Panc1 (cell line): ENCODE measurements at regions not wholly inside any gene's neighbourhood (a gene's known extent, or its start where the extent isn't known, plus 50 kb on each side); places are given as distances from the start of the nearest gene placed in this dataset.

ENCODE experiments used
- ATAC-seq: fragments of 200-7000 bp; cut with Tn5 transposase; 2 replicates; pipeline ENCODE4 v1.9.1; 2020; ENCODE audit warnings: mild to moderate bottlenecking, moderate library complexity
- BruUV-seq: library from RNA; stranded (reverse); fragments of 400-500 nt; replicated peaks from 2 replicates; lab custom pipeline; 2021; lab: Mats Ljungman, UMichigan
- CTCF ChIA-PET: fragments of 300-600 bp; sonication (Branson Sonifier 250); formaldehyde crosslinking; loops from one replicate; lab custom pipeline; 2022; ENCODE audit warnings: antibody characterized with exemption; lab: Charles Lee
- POLR2A ChIA-PET: fragments of 300-600 bp; sonication (Branson Sonifier 250); formaldehyde crosslinking; loops from one replicate; lab custom pipeline; 2022; ENCODE audit warnings: antibody characterized with exemption; lab: Charles Lee
- DNase-seq: peaks from one replicate; pipeline ENCODE4 v3.0.0-alpha.2; 2010; ENCODE audit warnings: low read depth, low spot score
- H3K27ac ChIP-seq: 2 replicates; pipeline ENCODE4 v1.5.1; 2011; ENCODE audit warnings: mild to moderate bottlenecking, low read length, inconsistent platforms
- H3K27me3 ChIP-seq: fragments of 200-500 bp; sonication (Bioruptor generic); 2 replicates; pipeline ENCODE4 v1.6.0; 2014; ENCODE audit warnings: low read length, inconsistent platforms; ENCODE audit not compliant: control insufficient read depth, insufficient read depth
- H3K36me3 ChIP-seq: fragments of 200-500 bp; sonication (Bioruptor generic); 2 replicates; pipeline ENCODE4 v1.5.1; 2014; ENCODE audit warnings: inconsistent platforms, mild to moderate bottlenecking, low read length, moderate library complexity; ENCODE audit not compliant: control insufficient read depth, insufficient read depth
- H3K4me1 ChIP-seq: 2 replicates; pipeline ENCODE4 v1.5.1; 2011; ENCODE audit warnings: inconsistent platforms, mild to moderate bottlenecking, low read length, moderate library complexity; ENCODE audit not compliant: control insufficient read depth, insufficient read depth
- H3K4me3 ChIP-seq, 2 experiments: 2 replicates each; pipeline ENCODE4 v1.5.1; 2011 to 2012; ENCODE audit warnings: low read depth in 2 of 2, low read length in 2 of 2, mild to moderate bottlenecking in 2 of 2, inconsistent platforms in 1 of 2, moderate library complexity in 1 of 2
- H3K9me3 ChIP-seq: fragments of 200-500 bp; sonication (Bioruptor generic); 2 replicates; pipeline ENCODE4 v1.5.1; 2014; ENCODE audit warnings: low read depth, mild to moderate bottlenecking, inconsistent platforms, low read length, moderate library complexity; ENCODE audit not compliant: control insufficient read depth, insufficient read depth
- POLR2AphosphoS5 ChIP-seq: IDR thresholded peaks from 2 replicates; pipeline ENCODE4 v1.6.1; 2012; ENCODE audit warnings: mild to moderate bottlenecking, low read depth, low read length, moderate library complexity
- SIN3A ChIP-seq: IDR thresholded peaks from 2 replicates; pipeline ENCODE4 v1.6.1; 2012; ENCODE audit warnings: low read depth, mild to moderate bottlenecking, low read length, moderate library complexity, borderline replicate concordance; ENCODE audit not compliant: insufficient read depth
- TCF7L2 ChIP-seq: IDR thresholded peaks from 2 replicates; pipeline ENCODE4 v1.6.1; 2011; ENCODE audit warnings: mild to moderate bottlenecking, low read depth, low read length, inconsistent platforms
- in situ Hi-C: cut with HindIII; loops from 2 replicates; pipeline ENCODE4 v1.10.0; 2016; ENCODE audit warnings: low sequenced_read_pairs, low pct_unique_long_range_greater_than_20kb
- intact Hi-C: fragments of 100-400 bp; cut with micrococcal nuclease; formaldehyde crosslinking; loops from one replicate; pipeline ENCODE4 v1.10.0; 2022; ENCODE audit not compliant: unreplicated experiment
- TF ChIP-seq, protein P1 (sequence below): fragments of 450-650 bp; IDR thresholded peaks from 2 replicates; pipeline ENCODE4 v1.5.1; 2017; ENCODE audit warnings: mild to moderate bottlenecking
- TF ChIP-seq, protein P2 (sequence below), 2 experiments: IDR thresholded peaks; 2 replicates each; pipeline ENCODE4 v1.6.1; 2011 to 2012; ENCODE audit warnings: low read depth in 2 of 2, control low read depth in 1 of 2, low read length in 1 of 2, mild to moderate bottlenecking in 1 of 2, moderate library complexity in 1 of 2; ENCODE audit not compliant: insufficient read depth in 1 of 2

DNA sequence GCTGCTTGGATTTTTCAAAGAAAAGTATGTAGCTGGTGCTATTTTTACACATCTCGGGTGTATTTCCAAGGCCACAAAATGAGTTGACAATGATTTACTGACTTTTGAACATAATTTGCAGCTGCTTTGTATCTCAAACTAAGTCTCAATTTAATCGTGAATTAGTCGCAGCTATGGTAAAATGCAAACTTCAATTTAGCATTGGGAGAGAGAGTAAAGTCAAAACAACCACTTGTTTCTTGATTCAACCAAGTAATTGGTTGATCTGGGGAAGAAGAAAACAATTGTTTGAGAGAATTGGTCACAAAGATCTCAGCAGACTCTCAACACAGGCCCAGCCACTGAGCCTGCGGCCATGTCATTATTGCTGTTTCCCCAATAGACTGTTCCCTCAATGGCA, 75.0 kb upstream of the DYRK2 start:
- no peaks in the 10 kb centered on the region for H3K4me1 ChIP-seq
- ChIA-PET CTCF (no interaction called here), POLR2A (no interaction called here)
- H3K4me3 ChIP-seq = no peak overlapping the region
- ATAC-seq (no peak), DNase-seq (no peak)
- H3K27ac ChIP-seq = no peak overlapping the region
- in situ Hi-C loops = no loop called here
- H3K27me3 ChIP-seq = 0 out of 2 replicates have a peak, but pooled peaks cover under 1% of the 10 kb centered on the region
- intact Hi-C loops = no loop called here
- no peaks in the 10 kb centered on the region; the same call in 1 of the 2 replicates for H3K36me3 ChIP-seq
- no peaks in the 10 kb centered on the region for H3K9me3 ChIP-seq
- TF ChIP-seq, protein P1, sequence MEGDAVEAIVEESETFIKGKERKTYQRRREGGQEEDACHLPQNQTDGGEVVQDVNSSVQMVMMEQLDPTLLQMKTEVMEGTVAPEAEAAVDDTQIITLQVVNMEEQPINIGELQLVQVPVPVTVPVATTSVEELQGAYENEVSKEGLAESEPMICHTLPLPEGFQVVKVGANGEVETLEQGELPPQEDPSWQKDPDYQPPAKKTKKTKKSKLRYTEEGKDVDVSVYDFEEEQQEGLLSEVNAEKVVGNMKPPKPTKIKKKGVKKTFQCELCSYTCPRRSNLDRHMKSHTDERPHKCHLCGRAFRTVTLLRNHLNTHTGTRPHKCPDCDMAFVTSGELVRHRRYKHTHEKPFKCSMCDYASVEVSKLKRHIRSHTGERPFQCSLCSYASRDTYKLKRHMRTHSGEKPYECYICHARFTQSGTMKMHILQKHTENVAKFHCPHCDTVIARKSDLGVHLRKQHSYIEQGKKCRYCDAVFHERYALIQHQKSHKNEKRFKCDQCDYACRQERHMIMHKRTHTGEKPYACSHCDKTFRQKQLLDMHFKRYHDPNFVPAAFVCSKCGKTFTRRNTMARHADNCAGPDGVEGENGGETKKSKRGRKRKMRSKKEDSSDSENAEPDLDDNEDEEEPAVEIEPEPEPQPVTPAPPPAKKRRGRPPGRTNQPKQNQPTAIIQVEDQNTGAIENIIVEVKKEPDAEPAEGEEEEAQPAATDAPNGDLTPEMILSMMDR = no peak
- TF ChIP-seq TCF7L2 (no peak), SIN3A (no peak), POLR2AphosphoS5 (no peak)
- no TSS peak for BruUV-seq

DNA sequence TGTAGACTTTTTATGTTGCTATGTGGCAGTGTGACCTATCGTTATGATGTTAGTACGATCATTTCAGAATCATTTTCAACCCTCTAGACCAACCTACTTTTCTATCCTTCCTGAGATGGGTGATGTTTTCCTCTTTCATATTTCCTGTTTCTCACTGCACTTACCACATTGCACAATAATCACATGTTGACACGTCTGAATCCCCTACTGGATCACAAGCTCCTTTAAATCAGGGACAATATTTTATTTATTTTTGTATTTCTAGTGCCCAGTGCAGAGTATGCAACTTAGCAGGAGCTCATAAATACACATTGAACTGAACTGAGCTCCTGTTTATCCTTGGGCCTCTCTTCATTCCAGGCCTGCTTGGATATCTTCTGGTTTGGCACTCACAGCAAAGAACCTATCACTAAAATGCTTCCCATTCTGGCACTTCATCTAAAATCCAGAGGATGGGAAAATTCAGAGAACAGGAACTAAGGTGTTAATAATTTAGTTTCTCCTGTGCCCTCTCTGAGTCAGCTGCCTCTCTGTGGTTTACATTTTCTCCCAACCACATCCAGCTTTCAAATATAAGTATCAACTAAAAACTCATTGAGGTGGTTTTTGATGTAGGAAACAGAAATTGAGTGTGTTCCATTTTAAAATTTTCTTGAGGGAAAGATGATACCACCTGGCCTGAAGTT, 69.4 kb upstream of the DYRK2 start:
- ATAC-seq (no peak), DNase-seq (no peak)
- H3K27me3 ChIP-seq = no peaks in the 10 kb centered on the region
- H3K36me3 ChIP-seq = no peaks in the 10 kb centered on the region; the same call in 1 of the 2 replicates
- BruUV-seq = no TSS peak
- H3K4me1 ChIP-seq = no peaks in the 10 kb centered on the region
- no peak overlapping the region for H3K4me3 ChIP-seq
- in situ Hi-C loops = no loop called here
- ChIA-PET CTCF (no interaction called here), POLR2A (no interaction called here)
- TF ChIP-seq, protein P1 = no peak
- TF ChIP-seq TCF7L2 (no peak), SIN3A (no peak), POLR2AphosphoS5 (no peak)
- TF ChIP-seq, protein P2, sequence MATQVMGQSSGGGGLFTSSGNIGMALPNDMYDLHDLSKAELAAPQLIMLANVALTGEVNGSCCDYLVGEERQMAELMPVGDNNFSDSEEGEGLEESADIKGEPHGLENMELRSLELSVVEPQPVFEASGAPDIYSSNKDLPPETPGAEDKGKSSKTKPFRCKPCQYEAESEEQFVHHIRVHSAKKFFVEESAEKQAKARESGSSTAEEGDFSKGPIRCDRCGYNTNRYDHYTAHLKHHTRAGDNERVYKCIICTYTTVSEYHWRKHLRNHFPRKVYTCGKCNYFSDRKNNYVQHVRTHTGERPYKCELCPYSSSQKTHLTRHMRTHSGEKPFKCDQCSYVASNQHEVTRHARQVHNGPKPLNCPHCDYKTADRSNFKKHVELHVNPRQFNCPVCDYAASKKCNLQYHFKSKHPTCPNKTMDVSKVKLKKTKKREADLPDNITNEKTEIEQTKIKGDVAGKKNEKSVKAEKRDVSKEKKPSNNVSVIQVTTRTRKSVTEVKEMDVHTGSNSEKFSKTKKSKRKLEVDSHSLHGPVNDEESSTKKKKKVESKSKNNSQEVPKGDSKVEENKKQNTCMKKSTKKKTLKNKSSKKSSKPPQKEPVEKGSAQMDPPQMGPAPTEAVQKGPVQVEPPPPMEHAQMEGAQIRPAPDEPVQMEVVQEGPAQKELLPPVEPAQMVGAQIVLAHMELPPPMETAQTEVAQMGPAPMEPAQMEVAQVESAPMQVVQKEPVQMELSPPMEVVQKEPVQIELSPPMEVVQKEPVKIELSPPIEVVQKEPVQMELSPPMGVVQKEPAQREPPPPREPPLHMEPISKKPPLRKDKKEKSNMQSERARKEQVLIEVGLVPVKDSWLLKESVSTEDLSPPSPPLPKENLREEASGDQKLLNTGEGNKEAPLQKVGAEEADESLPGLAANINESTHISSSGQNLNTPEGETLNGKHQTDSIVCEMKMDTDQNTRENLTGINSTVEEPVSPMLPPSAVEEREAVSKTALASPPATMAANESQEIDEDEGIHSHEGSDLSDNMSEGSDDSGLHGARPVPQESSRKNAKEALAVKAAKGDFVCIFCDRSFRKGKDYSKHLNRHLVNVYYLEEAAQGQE (IDR thresholded peaks at IDR 0.05; ENCODE audit: insufficient read depth in 1 of 2, low read depth in 2 of 2, low read length in 1 of 2) = no peak
- H3K27ac ChIP-seq = no peak overlapping the region
- no peaks in the 10 kb centered on the region for H3K9me3 ChIP-seq
- intact Hi-C loops = no loop called here
